K562 (cell line): ENCODE measurements at regions not wholly inside any gene's neighbourhood (a gene's known extent, or its start where the extent isn't known, plus 50 kb on each side); places are given as distances from the start of the nearest gene placed in this dataset.

Experiments used
- TF ChIP-seq, protein P1 (sequence below), 2 experiments: fragments of 450-650 bp in 1 of 2; sonication (generic) in 1 of 2; formaldehyde crosslinking in 1 of 2; IDR thresholded peaks; 2 replicates each; pipeline versions ENCODE4 v1.7.1 to v1.9.0; 2016 to 2022; ENCODE audit warnings: inconsistent platforms in 1 of 2, mild to moderate bottlenecking in 1 of 2, missing genetic modification reagents in 1 of 2

DNA sequence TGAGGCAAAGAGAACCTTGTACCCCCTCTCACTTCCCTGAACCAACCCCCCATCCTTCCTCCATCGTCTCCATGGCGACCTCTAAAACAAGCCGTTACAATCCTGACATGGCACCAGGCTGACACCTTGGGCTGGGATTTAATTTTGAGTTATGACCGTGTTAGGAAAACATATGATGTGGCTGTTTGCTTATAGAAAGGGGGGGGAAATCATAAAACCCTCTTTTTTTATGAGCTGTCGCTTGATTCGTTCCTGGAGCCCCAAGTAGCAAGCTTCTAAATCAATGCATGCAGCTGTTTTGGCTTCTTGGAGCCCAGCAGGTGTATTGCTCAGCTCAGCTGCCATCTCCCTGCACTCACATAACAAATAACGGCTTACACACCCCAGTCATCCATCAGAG is 301.2 kb upstream of the SPAG17 start (continued):
- TF ChIP-seq, protein P1, sequence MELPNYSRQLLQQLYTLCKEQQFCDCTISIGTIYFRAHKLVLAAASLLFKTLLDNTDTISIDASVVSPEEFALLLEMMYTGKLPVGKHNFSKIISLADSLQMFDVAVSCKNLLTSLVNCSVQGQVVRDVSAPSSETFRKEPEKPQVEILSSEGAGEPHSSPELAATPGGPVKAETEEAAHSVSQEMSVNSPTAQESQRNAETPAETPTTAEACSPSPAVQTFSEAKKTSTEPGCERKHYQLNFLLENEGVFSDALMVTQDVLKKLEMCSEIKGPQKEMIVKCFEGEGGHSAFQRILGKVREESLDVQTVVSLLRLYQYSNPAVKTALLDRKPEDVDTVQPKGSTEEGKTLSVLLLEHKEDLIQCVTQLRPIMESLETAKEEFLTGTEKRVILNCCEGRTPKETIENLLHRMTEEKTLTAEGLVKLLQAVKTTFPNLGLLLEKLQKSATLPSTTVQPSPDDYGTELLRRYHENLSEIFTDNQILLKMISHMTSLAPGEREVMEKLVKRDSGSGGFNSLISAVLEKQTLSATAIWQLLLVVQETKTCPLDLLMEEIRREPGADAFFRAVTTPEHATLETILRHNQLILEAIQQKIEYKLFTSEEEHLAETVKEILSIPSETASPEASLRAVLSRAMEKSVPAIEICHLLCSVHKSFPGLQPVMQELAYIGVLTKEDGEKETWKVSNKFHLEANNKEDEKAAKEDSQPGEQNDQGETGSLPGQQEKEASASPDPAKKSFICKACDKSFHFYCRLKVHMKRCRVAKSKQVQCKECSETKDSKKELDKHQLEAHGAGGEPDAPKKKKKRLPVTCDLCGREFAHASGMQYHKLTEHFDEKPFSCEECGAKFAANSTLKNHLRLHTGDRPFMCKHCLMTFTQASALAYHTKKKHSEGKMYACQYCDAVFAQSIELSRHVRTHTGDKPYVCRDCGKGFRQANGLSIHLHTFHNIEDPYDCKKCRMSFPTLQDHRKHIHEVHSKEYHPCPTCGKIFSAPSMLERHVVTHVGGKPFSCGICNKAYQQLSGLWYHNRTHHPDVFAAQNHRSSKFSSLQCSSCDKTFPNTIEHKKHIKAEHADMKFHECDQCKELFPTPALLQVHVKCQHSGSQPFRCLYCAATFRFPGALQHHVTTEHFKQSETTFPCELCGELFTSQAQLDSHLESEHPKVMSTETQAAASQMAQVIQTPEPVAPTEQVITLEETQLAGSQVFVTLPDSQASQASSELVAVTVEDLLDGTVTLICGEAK (IDR thresholded peaks at IDR 0.05), result no peak
- TF ChIP-seq, protein P1 (CRISPR knock-in tag; IDR thresholded peaks at IDR 0.05), result no peak
- TF ChIP-seq, all 486 proteins: peak for 0
